ENCODE measurements at regions not wholly inside any gene's neighbourhood (a gene's known extent, or its start where the extent isn't known, plus 50 kb on each side); places are given as distances from the start of the nearest gene placed in this dataset.

GRCh38 chr16:9495824-9496223 lies 404.4 kb downstream of the HAPSTR1 start:
- Histone ChIP-seq H3K36me3 (ENCODE audit: control insufficient read depth in 4 of 4, insufficient read depth in 3 of 4, low read depth in 1 of 4, low read length in 3 of 4) (no peaks in the 10 kb centered on the region), H3K4me3 (ENCODE audit: low read depth in 1 of 3, low read length in 3 of 3) (no peak overlapping the region), H3K27me3 (ENCODE audit: control insufficient read depth in 4 of 4, insufficient read depth in 4 of 4, low read length in 3 of 4) (no peaks in the 10 kb centered on the region), H3K9ac (ENCODE audit: low read depth in 1 of 2, low read length in 2 of 2) (no peak overlapping the region), H3K9me3 (ENCODE audit: control insufficient read depth in 4 of 4, low read length in 3 of 4) (peaks cover 0 to 7% (median 0%) of the 10 kb centered on the region in 4 donors), H3K27ac (ENCODE audit: low read depth in 1 of 2, low read length in 2 of 2) (no peak overlapping the region), H3K4me1 (ENCODE audit: control insufficient read depth in 4 of 4, insufficient read depth in 4 of 4, low read length in 3 of 4) (no peaks in the 10 kb centered on the region)
- 63% methylated on average over 3 of the region's 3 CpGs for WGBS
- no peak for DNase-seq (ENCODE audit: low spot score)
- TF ChIP-seq RXRA (IDR thresholded peaks at IDR 0.05) (no peak), TAF1 (conservative IDR thresholded peaks at IDR 0.05) (no peak), RAD21 (IDR thresholded peaks at IDR 0.05) (no peak), HNF4G (IDR thresholded peaks at IDR 0.05) (no peak), YY1 (IDR thresholded peaks at IDR 0.05) (no peak), SP1 (IDR thresholded peaks at IDR 0.05) (no peak), JUND (IDR thresholded peaks at IDR 0.05) (no peak), GABPA (IDR thresholded peaks at IDR 0.05 in 1 of 2, conservative IDR thresholded peaks at IDR 0.05 in 1 of 2) (no peak), NR2F2 (IDR thresholded peaks at IDR 0.05) (no peak), HNF4A (conservative IDR thresholded peaks at IDR 0.05) (no peak), REST (IDR thresholded peaks at IDR 0.05) (no peak), EGR1 (IDR thresholded peaks at IDR 0.05; ENCODE audit: low read depth in 2 of 2) (no peak), FOXA1 (IDR thresholded peaks at IDR 0.05) (no peak), FOXA2 (IDR thresholded peaks at IDR 0.05) (no peak)
- TF ChIP-seq, protein P1, sequence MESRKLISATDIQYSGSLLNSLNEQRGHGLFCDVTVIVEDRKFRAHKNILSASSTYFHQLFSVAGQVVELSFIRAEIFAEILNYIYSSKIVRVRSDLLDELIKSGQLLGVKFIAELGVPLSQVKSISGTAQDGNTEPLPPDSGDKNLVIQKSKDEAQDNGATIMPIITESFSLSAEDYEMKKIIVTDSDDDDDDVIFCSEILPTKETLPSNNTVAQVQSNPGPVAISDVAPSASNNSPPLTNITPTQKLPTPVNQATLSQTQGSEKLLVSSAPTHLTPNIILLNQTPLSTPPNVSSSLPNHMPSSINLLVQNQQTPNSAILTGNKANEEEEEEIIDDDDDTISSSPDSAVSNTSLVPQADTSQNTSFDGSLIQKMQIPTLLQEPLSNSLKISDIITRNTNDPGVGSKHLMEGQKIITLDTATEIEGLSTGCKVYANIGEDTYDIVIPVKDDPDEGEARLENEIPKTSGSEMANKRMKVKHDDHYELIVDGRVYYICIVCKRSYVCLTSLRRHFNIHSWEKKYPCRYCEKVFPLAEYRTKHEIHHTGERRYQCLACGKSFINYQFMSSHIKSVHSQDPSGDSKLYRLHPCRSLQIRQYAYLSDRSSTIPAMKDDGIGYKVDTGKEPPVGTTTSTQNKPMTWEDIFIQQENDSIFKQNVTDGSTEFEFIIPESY (IDR thresholded peaks at IDR 0.05) = no peak
- TF ChIP-seq, protein P2, sequence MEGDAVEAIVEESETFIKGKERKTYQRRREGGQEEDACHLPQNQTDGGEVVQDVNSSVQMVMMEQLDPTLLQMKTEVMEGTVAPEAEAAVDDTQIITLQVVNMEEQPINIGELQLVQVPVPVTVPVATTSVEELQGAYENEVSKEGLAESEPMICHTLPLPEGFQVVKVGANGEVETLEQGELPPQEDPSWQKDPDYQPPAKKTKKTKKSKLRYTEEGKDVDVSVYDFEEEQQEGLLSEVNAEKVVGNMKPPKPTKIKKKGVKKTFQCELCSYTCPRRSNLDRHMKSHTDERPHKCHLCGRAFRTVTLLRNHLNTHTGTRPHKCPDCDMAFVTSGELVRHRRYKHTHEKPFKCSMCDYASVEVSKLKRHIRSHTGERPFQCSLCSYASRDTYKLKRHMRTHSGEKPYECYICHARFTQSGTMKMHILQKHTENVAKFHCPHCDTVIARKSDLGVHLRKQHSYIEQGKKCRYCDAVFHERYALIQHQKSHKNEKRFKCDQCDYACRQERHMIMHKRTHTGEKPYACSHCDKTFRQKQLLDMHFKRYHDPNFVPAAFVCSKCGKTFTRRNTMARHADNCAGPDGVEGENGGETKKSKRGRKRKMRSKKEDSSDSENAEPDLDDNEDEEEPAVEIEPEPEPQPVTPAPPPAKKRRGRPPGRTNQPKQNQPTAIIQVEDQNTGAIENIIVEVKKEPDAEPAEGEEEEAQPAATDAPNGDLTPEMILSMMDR (IDR thresholded peaks at IDR 0.05; ENCODE audit: low read depth, low read length, missing input control) = no peak
- TF ChIP-seq, protein P3, sequence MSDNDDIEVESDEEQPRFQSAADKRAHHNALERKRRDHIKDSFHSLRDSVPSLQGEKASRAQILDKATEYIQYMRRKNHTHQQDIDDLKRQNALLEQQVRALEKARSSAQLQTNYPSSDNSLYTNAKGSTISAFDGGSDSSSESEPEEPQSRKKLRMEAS (IDR thresholded peaks at IDR 0.05) = no peak
- TF ChIP-seq, protein P4, sequence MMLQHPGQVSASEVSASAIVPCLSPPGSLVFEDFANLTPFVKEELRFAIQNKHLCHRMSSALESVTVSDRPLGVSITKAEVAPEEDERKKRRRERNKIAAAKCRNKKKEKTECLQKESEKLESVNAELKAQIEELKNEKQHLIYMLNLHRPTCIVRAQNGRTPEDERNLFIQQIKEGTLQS (IDR thresholded peaks at IDR 0.05) = no peak

Measured in liver (tissue), 8 donors.